Upper lobe of left lung (tissue), 4 donors: ENCODE measurements at regions not wholly inside any gene's neighbourhood (a gene's known extent, or its start where the extent isn't known, plus 50 kb on each side); places are given as distances from the start of the nearest gene placed in this dataset.
"Not testable (repeated sequence)": the region's sequence is repeated elsewhere in the genome, so short reads cannot be mapped to it uniquely, and the experiment has no call there.

Experiments used
- CTCF ChIP-seq, 6 experiments: fragments of 450-650 bp in 4 of 6; fragments of 200-600 bp in 2 of 6; sonication (generic) in 2 of 6; IDR thresholded peaks; one replicate each; pipeline ENCODE4 v1.5.1; 2016 to 2019; ENCODE audit warnings: antibody characterized with exemption in 6 of 6
- EP300 ChIP-seq, 4 donors: sonication (generic); formaldehyde crosslinking; IDR thresholded peaks; one replicate each; pipeline ENCODE4 v1.5.1; 2017; ENCODE audit warnings: antibody characterized with exemption in 4 of 4, control low read depth in 2 of 4
- POLR2A ChIP-seq, 4 donors: fragments of 450-650 bp; IDR thresholded peaks; one replicate each; pipeline ENCODE4 v1.5.1; 2016 to 2017; ENCODE audit warnings: antibody characterized with exemption in 4 of 4, mild to moderate bottlenecking in 2 of 4
- POLR2AphosphoS5 ChIP-seq, 2 donors: sonication (generic); formaldehyde crosslinking; IDR thresholded peaks; one replicate each; pipeline ENCODE4 v1.5.1; 2017; ENCODE audit warnings: antibody characterized with exemption in 2 of 2

GRCh38 chr5:136565050-136565449 lies 199.7 kb upstream of the TRPC7 start:
- TF ChIP-seq CTCF, POLR2A, EP300, POLR2AphosphoS5 (IDR thresholded peaks at IDR 0.05): not testable (repeated sequence)
